HepG2 (cell line): ENCODE measurements at regions not wholly inside any gene's neighbourhood (a gene's known extent, or its start where the extent isn't known, plus 50 kb on each side); places are given as distances from the start of the nearest gene placed in this dataset.

Experiments
- ATAC-seq: fragments of 200-7000 bp; cut with Tn5 transposase; 3 replicates; pipeline ENCODE4 v1.9.1; 2020; ENCODE audit warnings: mild to moderate bottlenecking, moderate library complexity
- BruUV-seq: library from RNA; stranded (reverse); fragments of 400-500 nt; replicated peaks from 2 replicates; lab custom pipeline; 2021; lab: Mats Ljungman, UMichigan
- CTCF ChIA-PET: fragments of 300-600 bp; formaldehyde crosslinking; extraction: SDS; loops from one replicate; lab custom pipeline; 2021; ENCODE audit warnings: low total read pairs, inconsistent platforms, low intra/inter-chr PET ratio; lab: Yijun Ruan, JAX
- POLR2A ChIA-PET: fragments of 350-600 bp; sonication (Branson Sonifier 250); formaldehyde crosslinking; loops from one replicate; lab custom pipeline; 2020; ENCODE audit warnings: antibody characterized with exemption, inconsistent platforms; lab: Yijun Ruan, JAX
- DNase-seq: peaks from one replicate; pipeline ENCODE4 v3.0.0-alpha.2; 2015; ENCODE audit warnings: low spot score
- FAIRE-seq: peaks from 3 replicates; lab custom pipeline; 2011; peaks lifted over from hg19 to GRCh38; lab: Jason Lieb, UNC
- H2AFZ ChIP-seq: one replicate; pipeline ENCODE4 v1.6.1; 2011; ENCODE audit warnings: low read length, inconsistent platforms
- H3K27ac ChIP-seq: fragments of 300-600 bp; 3 replicates; pipeline ENCODE4 v1.8.0; 2011; ENCODE audit warnings: mixed run types, mild to moderate bottlenecking, mixed read lengths, low read length, inconsistent platforms; ENCODE audit not compliant: insufficient read depth; ENCODE audit errors: extremely low read length
- H3K27me3 ChIP-seq, 2 experiments: fragments of 200-600 bp in 1 of 2; 2 replicates in 1 of 2; 3 replicates in 1 of 2; pipeline versions ENCODE4 v1.6.0 to v1.8.0; 2011; ENCODE audit warnings: low read length in 2 of 2, mild to moderate bottlenecking in 2 of 2, moderate library complexity in 2 of 2, inconsistent platforms in 1 of 2; ENCODE audit not compliant: insufficient read depth in 2 of 2, control insufficient read depth in 1 of 2
- H3K36me3 ChIP-seq, 2 experiments: fragments of 200-600 bp in 1 of 2; replicated peaks in 1 of 2; 2 replicates in 1 of 2; 3 replicates in 1 of 2; pipeline versions ENCODE4 v1.5.1 to v1.8.0; 2011; ENCODE audit warnings: low read length in 2 of 2, inconsistent platforms in 1 of 2; ENCODE audit not compliant: insufficient read depth in 2 of 2, control insufficient read depth in 1 of 2
- H3K4me1 ChIP-seq: 2 replicates; pipeline ENCODE4 v1.5.1; 2012; ENCODE audit warnings: low read length, inconsistent platforms; ENCODE audit not compliant: insufficient read depth
- H3K4me2 ChIP-seq: 2 replicates; pipeline ENCODE4 v1.6.0; 2011; ENCODE audit warnings: low read depth, low read length, inconsistent platforms
- H3K4me3 ChIP-seq, 3 experiments: fragments of 200-600 bp in 1 of 3; sonication (generic), shearing (Covaris generic) in 1 of 3; replicated peaks in 1 of 3; 2 replicates each; pipeline ENCODE4 v1.5.1; 2011 to 2016; ENCODE audit warnings: low read length in 3 of 3, inconsistent platforms in 2 of 3, low read depth in 2 of 3, mild to moderate bottlenecking in 2 of 3, control low read depth in 1 of 3, mixed read lengths in 1 of 3; ENCODE audit not compliant: insufficient read depth in 1 of 3
- H3K79me2 ChIP-seq: one replicate; pipeline ENCODE4 v1.6.1; 2011; ENCODE audit warnings: low read length, inconsistent platforms; ENCODE audit not compliant: insufficient read depth
- H3K9ac ChIP-seq: 2 replicates; pipeline ENCODE4 v1.6.0; 2011; ENCODE audit warnings: mild to moderate bottlenecking, low read depth, low read length, inconsistent platforms; ENCODE audit not compliant: insufficient read depth
- H3K9me3 ChIP-seq: 2 replicates; pipeline ENCODE4 v1.5.1; 2012; ENCODE audit warnings: mild to moderate bottlenecking, low read length
- H4K20me1 ChIP-seq: 2 replicates; pipeline ENCODE4 v1.6.0; 2011; ENCODE audit warnings: inconsistent platforms, mild to moderate bottlenecking, low read length, moderate library complexity; ENCODE audit not compliant: insufficient read depth
- EED ChIP-seq: sonication (generic); formaldehyde crosslinking; IDR thresholded peaks from 2 replicates; pipeline ENCODE4 v1.5.0; 2020; ENCODE audit warnings: mild to moderate bottlenecking, missing genetic modification reagents
- GLI4 ChIP-seq: sonication (generic); formaldehyde crosslinking; IDR thresholded peaks from 2 replicates; pipeline ENCODE4 v1.5.1; 2020; ENCODE audit warnings: missing genetic modification reagents, mild to moderate bottlenecking, moderate library complexity, borderline replicate concordance
- GRHL1 ChIP-seq: sonication (generic); formaldehyde crosslinking; conservative IDR thresholded peaks from 2 replicates; pipeline ENCODE4 v1.8.0; 2022; ENCODE audit warnings: missing genetic modification reagents
- MTF2 ChIP-seq: sonication (generic); formaldehyde crosslinking; IDR thresholded peaks from 2 replicates; pipeline ENCODE4 v1.5.0; 2020; ENCODE audit warnings: missing genetic modification reagents, borderline replicate concordance
- PHF5A ChIP-seq: IDR thresholded peaks from one replicate; pipeline ENCODE4 v1.6.1; 2018; ENCODE audit warnings: low read depth, missing genetic modification reagents; ENCODE audit not compliant: unreplicated experiment
- SIN3A ChIP-seq: IDR thresholded peaks from 2 replicates; pipeline ENCODE4 v1.6.1; 2011; ENCODE audit warnings: low read depth, mild to moderate bottlenecking, control low read depth, low read length, borderline replicate concordance
- TCF7L2 ChIP-seq: IDR thresholded peaks from 2 replicates; pipeline ENCODE4 v1.6.1; 2011; ENCODE audit warnings: mild to moderate bottlenecking, low read depth, low read length, moderate library complexity
- ZIK1 ChIP-seq: sonication (generic); formaldehyde crosslinking; IDR thresholded peaks from 2 replicates; pipeline ENCODE4 v1.5.0; 2020; ENCODE audit warnings: mild to moderate bottlenecking, low read depth, missing genetic modification reagents, borderline replicate concordance
- ZNF121 ChIP-seq: sonication (generic); formaldehyde crosslinking; IDR thresholded peaks from 2 replicates; pipeline ENCODE4 v1.5.0; 2020; ENCODE audit warnings: mild to moderate bottlenecking, missing genetic modification reagents
- WGBS: methylation state at CpG from one replicate; pipeline ENCODE4 v1.1.6; 2017; ENCODE audit warnings: low lambda C conversion rate; 5-methylcytosine and 5-hydroxymethylcytosine counted together
- in situ Hi-C: cut with HindIII; loops from 2 replicates; pipeline ENCODE4 v1.10.0; 2017; ENCODE audit warnings: low pct_unique_long_range_greater_than_20kb; ENCODE audit not compliant: extremely low pct_ligation_motif_present
- intact Hi-C: fragments of 100-400 bp; cut with micrococcal nuclease; formaldehyde crosslinking; loops from one replicate; pipeline ENCODE4 v1.10.0; 2022; ENCODE audit not compliant: unreplicated experiment

- Histone ChIP-seq H3K36me3 (no peaks in the 10 kb centered on the region), H3K79me2 (no peaks in the 10 kb centered on the region), H3K9me3 (no peaks in the 10 kb centered on the region), H3K4me2 (no peak overlapping the region), H3K4me3 (no peak overlapping the region), H2AFZ (no peak overlapping the region), H3K4me1 (no peaks in the 10 kb centered on the region), H3K27ac (no peak overlapping the region), H3K27me3 (no peaks in the 10 kb centered on the region), H4K20me1 (no peaks in the 10 kb centered on the region), H3K9ac (no peak overlapping the region)
- FAIRE-seq (no peak), DNase-seq (no peak), ATAC-seq (no peak)
- ChIA-PET CTCF (no interaction called here), POLR2A (no interaction called here)
- in situ Hi-C loops: no loop called here
- intact Hi-C loops: no loop called here
- TF ChIP-seq PHF5A (CRISPR knock-in tag) (no peak), TCF7L2 (no peak), GRHL1 (no peak), EED (CRISPR knock-in tag) (no peak), MTF2 (CRISPR knock-in tag) (no peak), ZNF121 (CRISPR knock-in tag) (no peak), SIN3A (no peak), GLI4 (no peak), ZIK1 (CRISPR knock-in tag) (no peak)
- 33% methylated on average over 3 of the region's 3 CpGs for WGBS
- no TSS peak for BruUV-seq
Measured at GRCh38 chr4:138655985-138656384, 359.6 kb upstream of the NOCT start.
